ENCODE measurements at regions not wholly inside any gene's neighbourhood (a gene's known extent, or its start where the extent isn't known, plus 50 kb on each side); places are given as distances from the start of the nearest gene placed in this dataset.

DNA sequence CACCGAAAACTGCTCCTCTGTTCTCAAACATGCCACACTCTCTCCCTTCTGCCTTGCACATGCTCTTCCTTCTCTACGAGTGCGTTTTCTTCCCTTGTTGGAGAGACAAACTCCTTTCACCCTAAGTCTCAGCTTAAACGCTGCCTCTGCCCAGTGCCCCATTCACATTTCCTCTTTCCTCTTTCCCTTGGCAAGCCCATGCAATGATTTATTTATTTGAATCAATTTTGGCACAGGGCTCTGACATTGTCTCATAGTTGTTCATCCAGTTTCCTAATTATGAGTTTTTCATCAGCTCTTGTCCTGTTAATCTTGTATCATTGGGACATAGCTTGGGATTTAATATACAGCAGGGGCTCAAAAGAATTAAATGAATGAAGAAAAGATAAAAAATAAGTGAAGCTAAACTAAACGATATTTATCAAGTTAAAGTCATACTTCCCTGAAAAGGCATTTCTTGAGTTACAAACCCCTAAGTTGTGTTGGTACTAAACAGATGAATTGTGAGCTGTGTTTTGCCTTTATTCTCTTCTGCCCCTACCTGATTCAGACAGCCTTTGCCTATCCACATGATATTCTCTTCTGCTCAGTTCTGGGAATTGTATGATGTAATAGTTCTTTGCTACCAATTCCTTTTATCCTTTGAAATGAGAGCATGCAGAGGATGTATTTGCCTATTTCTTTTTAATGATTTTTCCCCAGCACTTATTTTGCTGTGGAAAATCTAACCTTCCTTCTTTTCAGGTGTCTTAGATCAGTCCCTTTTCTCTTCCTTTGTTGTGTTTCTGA is 704.4 kb downstream of the UTRN start:
- Mint-ChIP-seq H3K27me3 (peaks cover 15% of the 10 kb centered on the region), H3K36me3 (ENCODE audit: low read depth) (no peaks in the 10 kb centered on the region), H3K27ac (no peak overlapping the region), H3K4me3 (no peak overlapping the region), H3K4me1 (no peaks in the 10 kb centered on the region), H3K9me3 (peaks cover 5% of the 10 kb centered on the region)
- TF ChIP-seq, protein P1, sequence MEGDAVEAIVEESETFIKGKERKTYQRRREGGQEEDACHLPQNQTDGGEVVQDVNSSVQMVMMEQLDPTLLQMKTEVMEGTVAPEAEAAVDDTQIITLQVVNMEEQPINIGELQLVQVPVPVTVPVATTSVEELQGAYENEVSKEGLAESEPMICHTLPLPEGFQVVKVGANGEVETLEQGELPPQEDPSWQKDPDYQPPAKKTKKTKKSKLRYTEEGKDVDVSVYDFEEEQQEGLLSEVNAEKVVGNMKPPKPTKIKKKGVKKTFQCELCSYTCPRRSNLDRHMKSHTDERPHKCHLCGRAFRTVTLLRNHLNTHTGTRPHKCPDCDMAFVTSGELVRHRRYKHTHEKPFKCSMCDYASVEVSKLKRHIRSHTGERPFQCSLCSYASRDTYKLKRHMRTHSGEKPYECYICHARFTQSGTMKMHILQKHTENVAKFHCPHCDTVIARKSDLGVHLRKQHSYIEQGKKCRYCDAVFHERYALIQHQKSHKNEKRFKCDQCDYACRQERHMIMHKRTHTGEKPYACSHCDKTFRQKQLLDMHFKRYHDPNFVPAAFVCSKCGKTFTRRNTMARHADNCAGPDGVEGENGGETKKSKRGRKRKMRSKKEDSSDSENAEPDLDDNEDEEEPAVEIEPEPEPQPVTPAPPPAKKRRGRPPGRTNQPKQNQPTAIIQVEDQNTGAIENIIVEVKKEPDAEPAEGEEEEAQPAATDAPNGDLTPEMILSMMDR (IDR thresholded peaks at IDR 0.05), result no peak
- intact Hi-C loops (cut with micrococcal nuclease), result no loop called here
- ChIA-PET POLR2A (no interaction called here), CTCF (no interaction called here)
- DNase-seq (no peak), ATAC-seq (ENCODE audit: low read depth) (no peak)

- H3K9me3 Mint-ChIP-seq, result peaks cover 2% of the 10 kb centered on the region
- no peak for ATAC-seq (ENCODE audit: low read depth)
- peaks cover 16% of the 10 kb centered on the region for H3K27me3 Mint-ChIP-seq
- no peak for DNase-seq
- no peaks in the 10 kb centered on the region for H3K36me3 Mint-ChIP-seq (ENCODE audit: low read depth)
- H3K4me1 Mint-ChIP-seq, result no peaks in the 10 kb centered on the region
- ChIA-PET CTCF (no interaction called here), POLR2A (no interaction called here)
- H3K4me3 Mint-ChIP-seq, result no peak overlapping the region
- no peak overlapping the region for H3K27ac Mint-ChIP-seq
- intact Hi-C loops (cut with micrococcal nuclease), result no loop called here
- TF ChIP-seq, protein P1 (IDR thresholded peaks at IDR 0.05), result no peak
Measured at GRCh38 chr6:144990784-144991183, 705.6 kb downstream of the UTRN start.

- CTCF ChIA-PET, result no interaction called here
- intact Hi-C loops (cut with micrococcal nuclease), result no loop called here
- no peak overlapping the region for H3K4me3 Mint-ChIP-seq
Measured at GRCh38 chr6:144993870-144994269, 708.7 kb downstream of the UTRN start.

DNA sequence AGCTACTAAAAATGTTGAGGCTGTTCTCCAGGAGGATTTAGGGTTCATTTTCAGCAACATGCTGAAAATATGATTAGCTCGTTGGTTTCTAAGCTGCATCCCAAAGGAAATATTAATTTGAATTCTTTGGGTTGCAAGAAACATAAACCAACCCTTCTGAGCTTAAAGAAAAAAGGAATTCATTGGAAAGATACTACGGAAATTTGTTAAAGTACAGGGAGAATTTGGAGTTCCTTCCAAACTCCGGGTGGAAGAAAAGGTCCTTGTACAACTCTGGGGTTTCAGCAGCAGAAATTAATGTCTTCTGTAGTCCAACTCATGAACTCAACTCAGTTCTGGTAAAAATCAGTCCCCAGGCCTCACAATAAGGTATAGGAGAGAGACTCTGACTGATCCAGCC is 712.9 kb downstream of the UTRN start:
- ChIA-PET CTCF (no interaction called here), POLR2A (no interaction called here)
- no peak overlapping the region for H3K4me3 Mint-ChIP-seq
- H3K36me3 Mint-ChIP-seq (ENCODE audit: low read depth), result no peaks in the 10 kb centered on the region
- intact Hi-C loops (cut with micrococcal nuclease), result no loop called here
- H3K27me3 Mint-ChIP-seq, result peaks cover 6% of the 10 kb centered on the region
- ATAC-seq (ENCODE audit: low read depth) (no peak), DNase-seq (no peak)
- TF ChIP-seq, protein P1 (IDR thresholded peaks at IDR 0.05), result no peak
- no peaks in the 10 kb centered on the region for H3K9me3 Mint-ChIP-seq
- H3K27ac Mint-ChIP-seq, result no peak overlapping the region
- no peaks in the 10 kb centered on the region for H3K4me1 Mint-ChIP-seq

More at GRCh38 chr6:144993870-144994269, 708.7 kb downstream of the UTRN start:
- DNase-seq (no peak), ATAC-seq (ENCODE audit: low read depth) (no peak)
- H3K27me3 Mint-ChIP-seq, result peaks cover 17% of the 10 kb centered on the region
- TF ChIP-seq, protein P1 (IDR thresholded peaks at IDR 0.05), result no peak
- no peak overlapping the region for H3K27ac Mint-ChIP-seq
- no peaks in the 10 kb centered on the region for H3K9me3 Mint-ChIP-seq
- POLR2A ChIA-PET, result no interaction called here
- no peaks in the 10 kb centered on the region for H3K36me3 Mint-ChIP-seq (ENCODE audit: low read depth)
- H3K4me1 Mint-ChIP-seq, result no peaks in the 10 kb centered on the region

DNA sequence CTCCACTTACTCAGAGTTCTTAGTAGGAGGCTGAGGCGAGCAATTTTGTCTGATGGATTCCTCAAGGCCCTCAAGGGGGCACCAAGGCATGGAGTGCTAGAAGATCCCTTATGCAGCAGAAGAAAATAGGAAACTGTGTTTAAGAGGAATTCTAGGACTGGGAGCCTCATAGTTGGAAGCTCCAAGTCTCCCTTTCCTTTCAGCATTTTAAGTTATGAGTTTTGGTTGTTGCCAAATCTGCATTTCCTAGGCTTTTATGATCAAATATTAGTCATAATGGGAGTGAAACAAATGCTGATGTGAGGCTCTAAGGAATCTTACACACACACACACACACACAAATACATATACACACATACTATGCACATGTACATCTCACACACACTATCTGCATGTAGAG is 714.0 kb downstream of the UTRN start:
- POLR2A ChIA-PET, result no interaction called here
- ATAC-seq (ENCODE audit: low read depth), result no peak
- H3K9me3 Mint-ChIP-seq, result no peaks in the 10 kb centered on the region
- TF ChIP-seq, protein P1 (IDR thresholded peaks at IDR 0.05), result no peak
- intact Hi-C loops (cut with micrococcal nuclease), result no loop called here
- H3K4me3 Mint-ChIP-seq, result no peak overlapping the region
- H3K4me1 Mint-ChIP-seq, result no peaks in the 10 kb centered on the region
- H3K27me3 Mint-ChIP-seq, result peaks cover 6% of the 10 kb centered on the region
- DNase-seq, result no peak
- CTCF ChIA-PET, result no interaction called here
- no peaks in the 10 kb centered on the region for H3K36me3 Mint-ChIP-seq (ENCODE audit: low read depth)
- H3K27ac Mint-ChIP-seq, result no peak overlapping the region
